DLD1 (cell line): ENCODE measurements at regions not wholly inside any gene's neighbourhood (a gene's known extent, or its start where the extent isn't known, plus 50 kb on each side); places are given as distances from the start of the nearest gene placed in this dataset.

ENCODE experiments used
- in situ Hi-C: cut with HindIII; loops from 2 replicates; pipeline ENCODE4 v1.10.0; 2017; ENCODE audit warnings: low sequenced_read_pairs

DNA sequence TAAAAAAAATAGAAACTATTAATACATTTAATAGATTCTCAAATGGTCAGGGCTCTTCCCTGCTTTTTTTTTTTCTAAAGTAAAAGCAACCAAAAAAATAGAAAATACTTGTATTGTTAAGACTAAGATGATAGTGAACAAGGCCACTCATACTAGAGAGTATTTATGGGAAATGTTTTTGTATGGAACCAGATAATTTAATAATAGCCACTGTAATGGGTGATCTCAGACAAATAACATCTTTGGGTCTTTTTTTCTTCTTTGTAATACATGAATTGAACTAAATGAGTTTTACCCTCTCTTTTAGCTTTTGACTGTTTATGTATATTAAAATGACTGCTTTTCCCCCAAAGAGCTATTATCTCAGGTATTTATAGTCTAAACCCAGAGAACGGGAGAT, 92.1 kb upstream of the ELOVL6 start:
- in situ Hi-C loops = no loop called here

GRCh38 chr4:110289601-110290100, 91.2 kb upstream of the ELOVL6 start:
- in situ Hi-C loops = no loop called here

GRCh38 chr4:110287130-110287529, 88.7 kb upstream of the ELOVL6 start:
- in situ Hi-C loops = no loop called here

DNA sequence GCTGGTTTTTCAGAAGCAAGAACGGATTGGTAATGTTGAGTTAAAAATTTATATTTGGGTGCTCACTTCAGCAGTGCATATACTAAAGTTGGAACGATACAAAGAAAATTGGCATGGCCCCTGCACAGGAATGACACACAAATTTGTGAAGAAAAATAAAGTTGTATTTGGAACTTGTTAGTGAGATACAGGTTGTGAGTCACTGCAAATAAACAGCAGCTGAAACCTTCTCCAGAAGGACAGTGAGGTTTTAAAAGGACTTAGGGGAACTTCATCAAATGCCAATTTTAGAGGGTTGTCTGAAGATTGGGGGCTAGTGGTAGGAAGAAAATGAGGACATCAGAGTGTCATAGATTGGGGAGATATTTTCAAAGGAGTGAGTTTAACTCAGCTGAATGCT, 79.7 kb upstream of the ELOVL6 start:
- in situ Hi-C loops = no loop called here

GRCh38 chr4:110275871-110276270, 77.5 kb upstream of the ELOVL6 start:
- in situ Hi-C loops = no loop called here

DNA sequence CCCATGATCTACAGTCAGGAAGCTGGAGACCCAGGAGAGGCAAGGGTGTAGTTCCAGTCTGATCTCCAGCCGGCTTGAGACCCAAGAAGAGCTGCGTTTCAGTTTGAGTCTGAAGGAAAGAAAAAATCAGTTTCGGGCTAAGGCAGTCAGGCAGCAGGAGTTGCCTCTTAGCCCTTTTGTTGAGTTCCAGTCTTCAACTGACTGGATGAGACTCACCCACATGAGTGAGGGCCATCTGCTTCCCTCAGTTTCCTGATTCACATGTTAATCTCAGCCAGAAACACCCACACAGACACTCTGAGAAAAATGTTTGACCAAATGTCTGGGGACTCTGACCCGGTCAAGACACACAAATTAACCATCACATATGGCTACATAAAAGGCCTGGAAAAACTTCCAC, 73.6 kb upstream of the ELOVL6 start:
- in situ Hi-C loops = no loop called here

GRCh38 chr4:110270492-110271197, 72.2 kb upstream of the ELOVL6 start:
- in situ Hi-C loops = no loop called here

GRCh38 chr4:110268790-110269189, 70.4 kb upstream of the ELOVL6 start:
- in situ Hi-C loops = no loop called here

- in situ Hi-C loops = no loop called here
Observed at GRCh38 chr4:110268352-110268751, 69.9 kb upstream of the ELOVL6 start.

DNA sequence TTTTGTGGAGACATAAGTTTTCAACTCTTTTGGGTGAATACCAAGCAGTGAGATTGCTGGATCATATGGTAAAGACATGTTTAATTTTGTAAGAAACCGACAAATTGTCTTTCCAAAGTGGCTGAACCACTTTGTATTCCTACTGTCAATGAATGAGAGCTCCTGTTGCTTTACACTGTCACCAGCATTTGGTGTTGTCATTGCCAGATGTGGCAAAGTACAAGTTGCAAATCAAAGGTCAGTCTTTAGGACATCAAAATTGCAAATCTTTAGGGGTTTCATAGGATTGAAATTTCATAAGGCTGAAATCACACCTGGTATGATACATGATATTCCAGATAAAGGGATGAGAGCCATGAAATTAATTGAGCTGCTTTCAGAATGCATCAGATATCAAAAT, 67.7 kb upstream of the ELOVL6 start:
- in situ Hi-C loops = no loop called here

DNA sequence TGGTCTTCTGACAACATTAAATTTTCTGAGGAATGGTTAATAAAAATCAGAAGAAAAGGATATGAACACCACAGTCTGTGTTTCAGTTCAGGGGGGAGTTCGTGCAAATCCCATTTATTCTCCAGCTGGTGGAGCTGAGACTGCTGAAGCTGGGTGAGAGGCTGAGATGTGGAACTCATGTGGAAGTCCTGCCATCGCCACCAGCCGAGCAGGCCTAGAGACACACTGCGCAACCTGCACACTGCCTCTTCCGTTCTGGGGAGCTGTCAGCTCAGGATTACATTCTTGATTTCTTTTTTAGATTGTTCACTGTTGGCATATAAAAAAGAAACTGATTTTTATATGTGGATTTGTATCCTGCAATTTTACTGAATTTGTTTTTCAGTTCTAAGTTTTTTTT, 66.6 kb upstream of the ELOVL6 start:
- in situ Hi-C loops = no loop called here

- in situ Hi-C loops = no loop called here
Observed at GRCh38 chr4:110260299-110260698, 61.9 kb upstream of the ELOVL6 start.

DNA sequence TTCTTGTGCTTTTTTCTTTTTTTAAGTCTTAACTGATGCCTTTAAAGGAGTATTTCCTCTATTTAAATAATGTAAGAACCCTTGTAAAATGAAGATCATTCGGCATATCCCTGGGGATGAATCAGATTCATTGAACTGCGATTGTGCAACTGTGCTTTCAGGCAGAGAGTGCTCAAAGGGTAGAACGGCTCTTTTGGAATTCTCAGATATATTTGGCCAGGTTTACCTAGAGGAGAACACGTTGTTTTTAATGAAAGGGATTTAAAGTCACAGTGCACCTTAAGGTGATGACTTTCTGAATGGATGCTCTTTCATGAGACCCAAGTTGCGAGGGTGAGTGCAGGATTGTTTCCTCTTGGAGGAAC, 51.6 kb upstream of the ELOVL6 start:
- in situ Hi-C loops = no loop called here

DNA sequence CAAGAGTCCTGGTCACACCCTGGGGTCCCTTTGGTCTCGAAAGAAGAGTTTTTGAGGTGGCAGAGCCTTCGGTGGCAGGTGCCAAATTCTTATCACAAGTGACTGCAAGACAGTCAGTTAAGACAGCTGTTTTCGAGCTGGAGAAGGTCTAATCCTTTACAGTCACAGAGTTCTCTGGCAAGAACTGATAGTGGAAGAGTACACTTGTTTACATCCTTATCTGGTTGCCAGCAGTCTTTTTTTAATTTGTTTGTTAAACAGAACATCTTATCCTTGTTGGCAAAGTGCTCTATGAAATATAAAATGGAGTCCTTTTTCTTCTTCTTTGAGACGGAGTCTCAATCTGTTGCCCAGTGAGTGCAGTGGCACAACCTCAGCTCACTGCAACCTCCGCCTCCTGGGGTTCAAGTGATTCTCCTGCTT, 50.4 kb upstream of the ELOVL6 start:
- in situ Hi-C loops = no loop called here
